Liver (tissue), 7 donors: ENCODE measurements at regions not wholly inside any gene's neighbourhood (a gene's known extent, or its start where the extent isn't known, plus 50 kb on each side); places are given as distances from the start of the nearest gene placed in this dataset.

Experiments
- DNase-seq: peaks from one replicate; pipeline ENCODE4 v3.0.0-alpha.2; 2017; ENCODE audit warnings: low spot score
- H3K27ac ChIP-seq, 2 donors: one replicate each; pipeline ENCODE4 v1.7.0; 2013; ENCODE audit warnings: inconsistent platforms in 2 of 2, low read length in 2 of 2, control low read depth in 1 of 2, low read depth in 1 of 2, mild to moderate bottlenecking in 1 of 2
- H3K27me3 ChIP-seq, 4 donors: one replicate each; pipeline versions ENCODE4 v1.6.1 to v1.7.0; 2013; ENCODE audit warnings: low read length in 3 of 4, inconsistent platforms in 1 of 4, mild to moderate bottlenecking in 1 of 4, moderate library complexity in 1 of 4; ENCODE audit not compliant: control insufficient read depth in 4 of 4, insufficient read depth in 4 of 4
- H3K36me3 ChIP-seq, 4 donors: one replicate each; pipeline versions ENCODE4 v1.6.1 to v1.7.0; 2013; ENCODE audit warnings: low read length in 3 of 4, mild to moderate bottlenecking in 3 of 4, low read depth in 1 of 4, moderate library complexity in 1 of 4; ENCODE audit not compliant: control insufficient read depth in 4 of 4, insufficient read depth in 3 of 4
- H3K4me1 ChIP-seq, 4 donors: one replicate each; pipeline versions ENCODE4 v1.6.1 to v1.7.0; 2013; ENCODE audit warnings: low read length in 3 of 4, mild to moderate bottlenecking in 3 of 4, moderate library complexity in 1 of 4; ENCODE audit not compliant: control insufficient read depth in 4 of 4, insufficient read depth in 4 of 4
- H3K4me3 ChIP-seq, 3 donors: one replicate each; pipeline versions ENCODE4 v1.6.1 to v1.7.0; 2013; ENCODE audit warnings: low read length in 3 of 3, control low read depth in 1 of 3, low read depth in 1 of 3, mild to moderate bottlenecking in 1 of 3
- H3K9ac ChIP-seq, 2 donors: one replicate each; pipeline ENCODE4 v1.7.0; 2013; ENCODE audit warnings: low read length in 2 of 2, mild to moderate bottlenecking in 2 of 2, moderate library complexity in 2 of 2, control low read depth in 1 of 2, low read depth in 1 of 2
- H3K9me3 ChIP-seq, 4 donors: one replicate each; pipeline versions ENCODE4 v1.6.1 to v1.7.0; 2013; ENCODE audit warnings: low read length in 3 of 4; ENCODE audit not compliant: control insufficient read depth in 4 of 4
- EGR1 ChIP-seq, 2 donors: IDR thresholded peaks; 2 replicates each; pipeline ENCODE4 v1.6.1; 2016 to 2018; ENCODE audit warnings: antibody characterized with exemption in 2 of 2, low read depth in 2 of 2
- FOXA1 ChIP-seq: IDR thresholded peaks from 2 replicates; pipeline ENCODE4 v1.6.1; 2016; ENCODE audit warnings: antibody characterized with exemption
- FOXA2 ChIP-seq: IDR thresholded peaks from 2 replicates; pipeline ENCODE4 v1.6.1; 2016; ENCODE audit warnings: antibody characterized with exemption
- GABPA ChIP-seq, 2 donors: IDR thresholded peaks in 1 of 2; conservative IDR thresholded peaks in 1 of 2; 2 replicates each; pipeline ENCODE4 v1.6.1; 2016; ENCODE audit warnings: antibody characterized with exemption in 2 of 2, mild to moderate bottlenecking in 1 of 2, moderate library complexity in 1 of 2
- HNF4G ChIP-seq: IDR thresholded peaks from 2 replicates; pipeline ENCODE4 v1.6.1; 2016; ENCODE audit warnings: antibody characterized with exemption
- JUND ChIP-seq, 2 donors: IDR thresholded peaks; 2 replicates each; pipeline ENCODE4 v1.6.1; 2016; ENCODE audit warnings: antibody characterized with exemption in 2 of 2
- MAX ChIP-seq: IDR thresholded peaks from 2 replicates; pipeline ENCODE4 v1.6.1; 2016; ENCODE audit warnings: antibody characterized with exemption
- NR2F2 ChIP-seq: IDR thresholded peaks from 2 replicates; pipeline ENCODE4 v1.6.1; 2016; ENCODE audit warnings: antibody characterized with exemption
- SP1 ChIP-seq: IDR thresholded peaks from 2 replicates; pipeline ENCODE4 v1.6.1; 2018; ENCODE audit warnings: antibody characterized with exemption, mild to moderate bottlenecking
- TAF1 ChIP-seq: conservative IDR thresholded peaks from 2 replicates; pipeline ENCODE4 v1.6.1; 2016; ENCODE audit warnings: antibody characterized with exemption, mild to moderate bottlenecking
- YY1 ChIP-seq: IDR thresholded peaks from 2 replicates; pipeline ENCODE4 v1.6.1; 2016; ENCODE audit warnings: antibody characterized with exemption, mild to moderate bottlenecking
- ZBTB33 ChIP-seq: IDR thresholded peaks from 2 replicates; pipeline ENCODE4 v1.6.1; 2016; ENCODE audit warnings: antibody characterized with exemption
- WGBS: extraction: QIAGEN DNeasy Blood & Tissue Kit; methylation state at CpG from one replicate; pipeline ENCODE4 v1.1.7; 2013; 5-methylcytosine and 5-hydroxymethylcytosine counted together
- TF ChIP-seq, protein P1 (sequence below): IDR thresholded peaks from 2 replicates; pipeline ENCODE4 v1.6.1; 2016; ENCODE audit warnings: antibody characterized with exemption, mild to moderate bottlenecking
- TF ChIP-seq, protein P2 (sequence below): IDR thresholded peaks from 2 replicates; pipeline ENCODE4 v1.6.1; 2016; ENCODE audit warnings: antibody characterized with exemption
- donor health status: healthy.
- donor health status: healthy.
- donor health status: healthy.
- donor health status: healthy.

- Histone ChIP-seq H3K9me3 (peaks cover 0 to 13% (median 1%) of the 10 kb centered on the region in 4 donors), H3K9ac (no peak overlapping the region), H3K27me3 (peaks cover 0 to 4% (median under 1%) of the 10 kb centered on the region in 4 donors), H3K4me1 (no peaks in the 10 kb centered on the region), H3K4me3 (no peak overlapping the region), H3K27ac (no peak overlapping the region), H3K36me3 (no peaks in the 10 kb centered on the region)
- no peak for DNase-seq
- TF ChIP-seq FOXA1: no peak
- no peak for TF ChIP-seq EGR1 (IDR thresholded peaks at IDR 0.05; ENCODE audit: low read depth in 2 of 2)
- TF ChIP-seq, protein P1, sequence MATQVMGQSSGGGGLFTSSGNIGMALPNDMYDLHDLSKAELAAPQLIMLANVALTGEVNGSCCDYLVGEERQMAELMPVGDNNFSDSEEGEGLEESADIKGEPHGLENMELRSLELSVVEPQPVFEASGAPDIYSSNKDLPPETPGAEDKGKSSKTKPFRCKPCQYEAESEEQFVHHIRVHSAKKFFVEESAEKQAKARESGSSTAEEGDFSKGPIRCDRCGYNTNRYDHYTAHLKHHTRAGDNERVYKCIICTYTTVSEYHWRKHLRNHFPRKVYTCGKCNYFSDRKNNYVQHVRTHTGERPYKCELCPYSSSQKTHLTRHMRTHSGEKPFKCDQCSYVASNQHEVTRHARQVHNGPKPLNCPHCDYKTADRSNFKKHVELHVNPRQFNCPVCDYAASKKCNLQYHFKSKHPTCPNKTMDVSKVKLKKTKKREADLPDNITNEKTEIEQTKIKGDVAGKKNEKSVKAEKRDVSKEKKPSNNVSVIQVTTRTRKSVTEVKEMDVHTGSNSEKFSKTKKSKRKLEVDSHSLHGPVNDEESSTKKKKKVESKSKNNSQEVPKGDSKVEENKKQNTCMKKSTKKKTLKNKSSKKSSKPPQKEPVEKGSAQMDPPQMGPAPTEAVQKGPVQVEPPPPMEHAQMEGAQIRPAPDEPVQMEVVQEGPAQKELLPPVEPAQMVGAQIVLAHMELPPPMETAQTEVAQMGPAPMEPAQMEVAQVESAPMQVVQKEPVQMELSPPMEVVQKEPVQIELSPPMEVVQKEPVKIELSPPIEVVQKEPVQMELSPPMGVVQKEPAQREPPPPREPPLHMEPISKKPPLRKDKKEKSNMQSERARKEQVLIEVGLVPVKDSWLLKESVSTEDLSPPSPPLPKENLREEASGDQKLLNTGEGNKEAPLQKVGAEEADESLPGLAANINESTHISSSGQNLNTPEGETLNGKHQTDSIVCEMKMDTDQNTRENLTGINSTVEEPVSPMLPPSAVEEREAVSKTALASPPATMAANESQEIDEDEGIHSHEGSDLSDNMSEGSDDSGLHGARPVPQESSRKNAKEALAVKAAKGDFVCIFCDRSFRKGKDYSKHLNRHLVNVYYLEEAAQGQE: no peak
- TF ChIP-seq JUND (IDR thresholded peaks at IDR 0.05): no peak
- TF ChIP-seq GABPA (IDR thresholded peaks at IDR 0.05 in 1 of 2, conservative IDR thresholded peaks at IDR 0.05 in 1 of 2): no peak
- TF ChIP-seq YY1: no peak
- TF ChIP-seq HNF4G: no peak
Observed at GRCh38 chr17:53176629-53177028, 646.1 kb upstream of the KIF2B start.

DNA sequence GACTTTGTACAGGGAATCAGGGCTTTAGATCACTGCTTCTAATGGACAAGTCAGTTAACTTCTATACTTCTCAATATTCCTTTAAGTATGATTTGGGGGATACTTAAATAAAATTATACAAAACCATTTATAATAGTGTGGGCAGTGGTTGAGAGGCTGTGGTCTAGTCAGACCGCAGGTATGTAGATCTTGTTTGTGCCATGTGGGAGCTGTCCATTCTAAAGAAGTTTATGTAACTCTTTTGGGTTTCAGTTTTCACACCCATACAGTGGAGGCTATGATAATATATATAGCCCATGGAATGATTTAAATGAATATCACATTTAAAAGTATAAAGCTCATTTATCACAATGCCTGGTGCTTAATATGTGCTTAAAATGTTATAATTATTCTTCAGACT is 654.3 kb upstream of the KIF2B start:
- no peaks in the 10 kb centered on the region for H3K9me3 ChIP-seq
- no peak overlapping the region for H3K9ac ChIP-seq
- WGBS: 71% methylated on average over 1 of the region's 1 CpG
- TF ChIP-seq NR2F2: no peak
- no peak for TF ChIP-seq FOXA2
- no peak for TF ChIP-seq GABPA (IDR thresholded peaks at IDR 0.05 in 1 of 2, conservative IDR thresholded peaks at IDR 0.05 in 1 of 2)
- TF ChIP-seq, protein P1: no peak
- no peak overlapping the region for H3K27ac ChIP-seq
- H3K27me3 ChIP-seq: peaks cover 0 to 4% (median 0%) of the 10 kb centered on the region in 4 donors
- DNase-seq: no peak
- no peaks in the 10 kb centered on the region for H3K36me3 ChIP-seq
- H3K4me1 ChIP-seq: no peaks in the 10 kb centered on the region
- H3K4me3 ChIP-seq: no peak overlapping the region

DNA sequence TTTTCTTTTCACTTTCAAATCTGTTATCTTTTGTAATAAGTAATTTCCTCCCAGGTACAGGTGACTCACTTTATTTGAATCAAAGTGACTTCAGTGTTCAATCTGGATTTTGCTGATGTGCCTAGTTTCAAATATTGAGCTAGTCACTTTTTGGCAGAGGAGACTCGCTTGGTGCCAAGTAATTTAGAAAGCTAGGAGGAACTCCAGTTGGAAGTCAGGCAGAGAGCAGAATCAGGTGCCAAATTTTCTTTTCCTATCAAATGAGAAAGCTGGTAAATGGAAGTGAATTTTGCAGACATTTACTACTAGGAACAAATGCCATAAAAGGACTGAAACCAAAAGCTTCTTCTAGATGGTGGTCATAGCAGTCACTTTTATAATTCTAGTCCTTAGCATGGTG is 656.0 kb upstream of the KIF2B start:
- no peaks in the 10 kb centered on the region for H3K36me3 ChIP-seq
- no peak overlapping the region for H3K4me3 ChIP-seq
- no peaks in the 10 kb centered on the region for H3K9me3 ChIP-seq
- TF ChIP-seq GABPA (IDR thresholded peaks at IDR 0.05 in 1 of 2, conservative IDR thresholded peaks at IDR 0.05 in 1 of 2): no peak
- TF ChIP-seq, protein P2, sequence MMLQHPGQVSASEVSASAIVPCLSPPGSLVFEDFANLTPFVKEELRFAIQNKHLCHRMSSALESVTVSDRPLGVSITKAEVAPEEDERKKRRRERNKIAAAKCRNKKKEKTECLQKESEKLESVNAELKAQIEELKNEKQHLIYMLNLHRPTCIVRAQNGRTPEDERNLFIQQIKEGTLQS: no peak
- no peak for TF ChIP-seq MAX
- no peak for TF ChIP-seq EGR1 (IDR thresholded peaks at IDR 0.05; ENCODE audit: low read depth in 2 of 2)
- TF ChIP-seq, protein P1: no peak
- TF ChIP-seq ZBTB33: no peak
- TF ChIP-seq SP1: no peak
- TF ChIP-seq TAF1: no peak
- no peaks in the 10 kb centered on the region for H3K4me1 ChIP-seq
- no peak for DNase-seq
- no peaks in the 10 kb centered on the region for H3K27me3 ChIP-seq
- no peak overlapping the region for H3K27ac ChIP-seq
- 38% methylated on average over 1 of the region's 1 CpG for WGBS
- H3K9ac ChIP-seq: no peak overlapping the region
